ENCODE measurements at regions not wholly inside any gene's neighbourhood (a gene's known extent, or its start where the extent isn't known, plus 50 kb on each side); places are given as distances from the start of the nearest gene placed in this dataset.

DNA sequence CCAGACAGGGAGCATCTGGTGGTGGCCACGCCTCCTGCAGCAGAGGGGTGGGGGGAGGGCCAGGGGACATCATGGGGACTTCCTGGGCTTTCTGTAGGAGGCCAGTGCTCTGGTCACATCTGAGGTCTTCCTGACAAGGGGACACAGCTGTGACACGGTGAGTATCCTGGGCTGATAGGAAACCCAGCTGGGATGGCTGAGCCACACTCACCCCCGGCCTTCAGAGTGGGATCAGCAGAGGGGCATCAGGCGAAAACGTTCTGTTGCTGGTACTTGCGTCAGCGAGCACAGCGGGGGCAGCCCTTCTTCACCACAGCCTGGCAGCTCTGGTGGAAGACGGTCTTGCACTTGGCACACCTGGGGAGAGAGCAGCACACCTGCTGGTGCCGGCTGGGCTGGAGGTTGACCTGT lies 122.9 kb upstream of the SMURF2 start:
- TF ChIP-seq POLR2A (IDR thresholded peaks at IDR 0.05): no peak
- no peak for TF ChIP-seq CTCF (IDR thresholded peaks at IDR 0.05)

All from heart left ventricle (tissue), 13 donors.